Kidney (tissue), 13 donors: ENCODE measurements at regions not wholly inside any gene's neighbourhood (a gene's known extent, or its start where the extent isn't known, plus 50 kb on each side); places are given as distances from the start of the nearest gene placed in this dataset.

Experiments
- DNase-seq, 5 donors: peaks; one replicate each; pipeline ENCODE4 v3.0.0-alpha.2; 2013 to 2020
- FAIRE-seq: peaks from 2 replicates; lab custom pipeline; 2012; peaks lifted over from hg19 to GRCh38; lab: Jason Lieb, UNC
- H3K27ac ChIP-seq, 2 donors: one replicate each; pipeline ENCODE4 v1.7.0; 2013; ENCODE audit warnings: low read depth in 2 of 2, low read length in 2 of 2, inconsistent platforms in 1 of 2
- H3K27me3 ChIP-seq: one replicate; pipeline ENCODE4 v1.7.1; 2013; ENCODE audit warnings: low read length, inconsistent platforms; ENCODE audit not compliant: control insufficient read depth, insufficient read depth
- H3K36me3 ChIP-seq, 3 donors: one replicate each; pipeline versions ENCODE4 v1.7.0 to v1.7.1; 2013; ENCODE audit warnings: low read length in 3 of 3, control low read depth in 1 of 3, inconsistent platforms in 1 of 3; ENCODE audit not compliant: insufficient read depth in 3 of 3, control insufficient read depth in 2 of 3
- H3K4me1 ChIP-seq, 3 donors: one replicate each; pipeline versions ENCODE4 v1.7.0 to v1.7.1; 2013; ENCODE audit warnings: low read length in 3 of 3, inconsistent platforms in 1 of 3, low read depth in 1 of 3; ENCODE audit not compliant: control insufficient read depth in 2 of 3, insufficient read depth in 2 of 3
- H3K4me3 ChIP-seq, 3 donors: one replicate each; pipeline versions ENCODE4 v1.7.0 to v1.8.1; 2013; ENCODE audit warnings: low read length in 3 of 3, control low read depth in 1 of 3, inconsistent platforms in 1 of 3
- H3K9ac ChIP-seq, 3 donors: one replicate each; pipeline versions ENCODE4 v1.7.0 to v1.7.1; 2013; ENCODE audit warnings: low read length in 3 of 3, control low read depth in 1 of 3, inconsistent platforms in 1 of 3
- H3K9me3 ChIP-seq, 3 donors: one replicate each; pipeline versions ENCODE4 v1.7.0 to v1.7.1; 2013; ENCODE audit warnings: low read length in 3 of 3, control low read depth in 1 of 3, inconsistent platforms in 1 of 3; ENCODE audit not compliant: control insufficient read depth in 2 of 3, insufficient read depth in 1 of 3
- intact Hi-C: fragments of 100-400 bp; cut with DNase I; formaldehyde crosslinking; loops from one replicate; pipeline ENCODE4 v1.11.1; 2022
- TF ChIP-seq, protein P1 (sequence below): IDR thresholded peaks from 3 replicates; pipeline ENCODE4 v1.5.1; 2012; ENCODE audit warnings: mild to moderate bottlenecking, moderate library complexity, borderline replicate concordance; ENCODE audit not compliant: insufficient read depth; ENCODE audit errors: extremely low read depth
- donor health status: control.
- donor health status: control.
- donor health status: control.
- donor health status: control.
- donor health status: control.
- donor health status: DM: yes; HTN: yes; CAD: no.
- donor health status: Normal renal cell carcinoma (clear cell type).

DNA sequence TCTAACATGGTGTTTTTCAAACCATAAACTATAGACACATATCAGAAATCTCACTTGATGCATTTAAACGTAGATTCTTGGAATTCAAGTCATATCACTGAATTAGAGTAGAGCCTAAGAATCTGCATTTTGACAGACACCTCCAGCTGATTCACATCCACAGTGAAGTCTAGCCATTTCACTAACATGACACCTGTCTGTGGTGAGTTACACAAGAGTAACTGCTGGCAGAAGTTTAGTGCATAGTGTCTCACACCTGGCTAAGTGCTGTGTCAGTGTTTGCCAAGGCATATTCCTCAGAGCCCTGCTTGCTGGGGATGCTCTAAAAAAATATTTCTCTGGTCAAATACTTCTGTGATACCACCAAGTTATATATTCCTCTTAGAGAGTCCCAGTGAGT lies 237.5 kb upstream of the DIAPH2 start:
- Histone ChIP-seq H3K4me3 (no peak overlapping the region), H3K36me3 (no peaks in the 10 kb centered on the region), H3K27me3 (no peaks in the 10 kb centered on the region), H3K9ac (no peak overlapping the region), H3K27ac (no peak overlapping the region), H3K9me3 (no peaks in the 10 kb centered on the region), H3K4me1 (no peaks in the 10 kb centered on the region)
- no peak for DNase-seq
- no peak for FAIRE-seq
- TF ChIP-seq, protein P1, sequence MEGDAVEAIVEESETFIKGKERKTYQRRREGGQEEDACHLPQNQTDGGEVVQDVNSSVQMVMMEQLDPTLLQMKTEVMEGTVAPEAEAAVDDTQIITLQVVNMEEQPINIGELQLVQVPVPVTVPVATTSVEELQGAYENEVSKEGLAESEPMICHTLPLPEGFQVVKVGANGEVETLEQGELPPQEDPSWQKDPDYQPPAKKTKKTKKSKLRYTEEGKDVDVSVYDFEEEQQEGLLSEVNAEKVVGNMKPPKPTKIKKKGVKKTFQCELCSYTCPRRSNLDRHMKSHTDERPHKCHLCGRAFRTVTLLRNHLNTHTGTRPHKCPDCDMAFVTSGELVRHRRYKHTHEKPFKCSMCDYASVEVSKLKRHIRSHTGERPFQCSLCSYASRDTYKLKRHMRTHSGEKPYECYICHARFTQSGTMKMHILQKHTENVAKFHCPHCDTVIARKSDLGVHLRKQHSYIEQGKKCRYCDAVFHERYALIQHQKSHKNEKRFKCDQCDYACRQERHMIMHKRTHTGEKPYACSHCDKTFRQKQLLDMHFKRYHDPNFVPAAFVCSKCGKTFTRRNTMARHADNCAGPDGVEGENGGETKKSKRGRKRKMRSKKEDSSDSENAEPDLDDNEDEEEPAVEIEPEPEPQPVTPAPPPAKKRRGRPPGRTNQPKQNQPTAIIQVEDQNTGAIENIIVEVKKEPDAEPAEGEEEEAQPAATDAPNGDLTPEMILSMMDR, result no peak
- intact Hi-C loops, result no loop called here

DNA sequence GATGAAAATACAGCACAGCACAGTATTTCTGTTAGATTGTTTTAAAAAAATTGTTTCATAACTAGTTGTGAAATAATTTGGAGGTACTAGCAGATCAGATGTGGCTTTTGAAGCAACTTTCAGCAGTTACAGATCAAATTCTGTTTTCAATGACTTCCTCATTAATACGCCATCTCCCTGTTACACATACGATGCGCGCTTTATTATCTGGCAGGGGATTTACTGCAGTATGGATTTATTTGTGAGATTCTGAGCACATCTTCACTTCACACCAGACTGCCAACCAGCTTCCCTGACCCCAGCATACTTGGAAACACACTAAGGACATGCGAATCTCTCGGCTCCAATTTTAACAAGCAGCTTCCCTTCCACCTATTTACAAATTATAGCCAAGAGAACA lies 235.5 kb upstream of the DIAPH2 start:
- intact Hi-C loops, result no loop called here
- Histone ChIP-seq H3K4me3 (no peak overlapping the region), H3K27me3 (no peaks in the 10 kb centered on the region), H3K9ac (no peak overlapping the region), H3K27ac (no peak overlapping the region), H3K36me3 (no peaks in the 10 kb centered on the region), H3K9me3 (no peaks in the 10 kb centered on the region), H3K4me1 (no peaks in the 10 kb centered on the region)
- TF ChIP-seq, protein P1, result no peak
- no peak for FAIRE-seq
- DNase-seq, result no peak

DNA sequence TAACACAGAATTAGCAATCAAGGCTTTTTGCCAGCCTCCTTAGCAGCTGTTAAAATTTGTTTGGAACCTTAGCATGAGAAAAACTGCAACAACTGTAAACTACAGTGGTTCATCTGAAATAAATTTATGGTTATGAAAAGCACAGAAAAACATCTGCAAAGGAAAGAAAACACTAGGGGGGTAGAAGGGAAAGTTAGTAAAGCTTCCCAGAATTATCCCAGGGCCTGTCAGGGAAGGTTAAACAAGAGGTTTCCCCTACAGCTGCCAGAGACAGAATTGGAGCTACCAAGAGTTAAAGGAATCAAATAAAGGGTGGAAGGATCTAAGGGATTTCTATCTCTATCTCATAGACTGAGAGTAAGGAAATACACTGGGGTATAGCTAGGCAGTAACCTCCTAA lies 234.7 kb upstream of the DIAPH2 start:
- no peak for FAIRE-seq
- no peaks in the 10 kb centered on the region for H3K36me3 ChIP-seq
- peak in 1 of 5 donors; percentile 4 for DNase-seq
- H3K4me1 ChIP-seq, result no peaks in the 10 kb centered on the region
- TF ChIP-seq, protein P1, result no peak
- H3K4me3 ChIP-seq, result no peak overlapping the region
- H3K9ac ChIP-seq, result no peak overlapping the region
- H3K27me3 ChIP-seq, result no peaks in the 10 kb centered on the region
- H3K27ac ChIP-seq, result no peak overlapping the region
- no peaks in the 10 kb centered on the region for H3K9me3 ChIP-seq
- intact Hi-C loops, result no loop called here

DNA sequence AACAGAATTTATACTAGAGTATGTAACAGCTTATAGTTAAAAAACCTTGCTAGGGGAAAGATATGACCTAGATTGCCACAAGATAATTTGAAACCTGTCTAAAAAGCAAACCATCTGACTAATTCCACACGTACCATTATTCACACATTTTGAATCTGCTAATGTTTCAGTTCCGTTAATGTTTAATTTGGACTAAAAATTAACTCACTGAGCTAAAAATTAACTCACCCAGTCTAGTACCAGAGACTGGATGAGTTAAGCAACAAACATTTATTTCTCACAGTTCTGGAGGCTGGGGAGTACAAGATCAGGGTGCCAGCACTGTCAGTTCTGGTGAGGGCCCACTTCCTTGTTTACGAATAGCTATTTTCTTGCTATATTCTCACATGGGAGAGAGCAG lies 231.5 kb upstream of the DIAPH2 start:
- FAIRE-seq, result no peak

More for the DNA sequence above, 231.5 kb upstream of the DIAPH2 start:
- Histone ChIP-seq H3K36me3 (no peaks in the 10 kb centered on the region), H3K9ac (no peak overlapping the region), H3K27me3 (no peaks in the 10 kb centered on the region), H3K4me1 (no peaks in the 10 kb centered on the region), H3K4me3 (no peak overlapping the region), H3K9me3 (no peaks in the 10 kb centered on the region), H3K27ac (no peak overlapping the region)
- TF ChIP-seq, protein P1, result no peak
- DNase-seq, result peak in 2 of 5 donors; percentile 10 to 14
- intact Hi-C loops, result no loop called here
